Loucy (cell line): ENCODE measurements at regions not wholly inside any gene's neighbourhood (a gene's known extent, or its start where the extent isn't known, plus 50 kb on each side); places are given as distances from the start of the nearest gene placed in this dataset.

ENCODE experiments used
- CTCF ChIP-seq: fragments of 200-600 bp; sonication (generic); conservative IDR thresholded peaks from 2 replicates; pipeline ENCODE4 v1.5.1; 2014; ENCODE audit warnings: mild to moderate bottlenecking, antibody characterized with exemption, low read length
- EZH2phosphoT487 ChIP-seq: fragments of 200-600 bp; IDR thresholded peaks from 2 replicates; pipeline ENCODE4 v1.6.1; 2018; ENCODE audit warnings: antibody characterized with exemption, mild to moderate bottlenecking, moderate library complexity, borderline replicate concordance

GRCh38 chr2:129909651-129910418, 69.6 kb upstream of the RAB6C start:
- TF ChIP-seq CTCF (no peak), EZH2phosphoT487 (no peak)
